Activated CD8-positive, alpha-beta T cell treated with anti-CD3 and anti-CD28 coated beads, Interleukin-2, amount 10 ng/mL, durations not matched to agents 7 days and 5 days (primary cell): ENCODE measurements at regions not wholly inside any gene's neighbourhood (a gene's known extent, or its start where the extent isn't known, plus 50 kb on each side); places are given as distances from the start of the nearest gene placed in this dataset.
"Not testable (repeated sequence)": the region's sequence is repeated elsewhere in the genome, so short reads cannot be mapped to it uniquely, and the experiment has no call there.

Experiments
- ATAC-seq: fragments of 150-1000 bp; cut with Tn5 transposase; one replicate; pipeline ENCODE4 v1.10.0; 2021; ENCODE audit warnings: moderate library complexity
- CTCF ChIA-PET: fragments of 350-600 bp; sonication (Branson Sonifier 250); formaldehyde crosslinking; loops from one replicate; lab custom pipeline; 2021; ENCODE audit warnings: antibody characterized with exemption; lab: Charles Lee
- POLR2A ChIA-PET: fragments of 350-600 bp; sonication (Branson Sonifier 250); formaldehyde crosslinking; loops from one replicate; lab custom pipeline; 2021; ENCODE audit warnings: antibody characterized with exemption; lab: Charles Lee
- DNase-seq: peaks from one replicate; pipeline ENCODE4 v3.0.0-alpha.2; 2020
- H3K27ac Mint-ChIP-seq: one replicate; pipeline ENCODE4 v1.8.0; 2021; ENCODE audit warnings: mild to moderate bottlenecking, mixed read lengths
- H3K27me3 Mint-ChIP-seq: one replicate; pipeline ENCODE4 v1.8.0; 2021; ENCODE audit warnings: low read depth, mixed read lengths
- H3K36me3 Mint-ChIP-seq: one replicate; pipeline ENCODE4 v1.8.0; 2021; ENCODE audit warnings: low read depth, mixed read lengths
- H3K4me1 Mint-ChIP-seq: one replicate; pipeline ENCODE4 v1.8.0; 2021; ENCODE audit warnings: low read depth, mixed read lengths
- H3K4me3 Mint-ChIP-seq: one replicate; pipeline ENCODE4 v1.8.0; 2021; ENCODE audit warnings: mild to moderate bottlenecking, mixed read lengths
- H3K9me3 Mint-ChIP-seq: one replicate; pipeline ENCODE4 v1.8.0; 2022; ENCODE audit warnings: mixed read lengths; ENCODE audit not compliant: insufficient read depth

GRCh38 chr1:219707885-219708284, 95.0 kb upstream of the ZC3H11B start:
- ATAC-seq, H3K27ac Mint-ChIP-seq, H3K36me3 Mint-ChIP-seq, DNase-seq, POLR2A ChIA-PET, H3K27me3 Mint-ChIP-seq, H3K4me1 Mint-ChIP-seq, H3K9me3 Mint-ChIP-seq, CTCF ChIA-PET, H3K4me3 Mint-ChIP-seq: not testable (repeated sequence)

- POLR2A ChIA-PET, H3K36me3 Mint-ChIP-seq, ATAC-seq, CTCF ChIA-PET, H3K27ac Mint-ChIP-seq, H3K4me1 Mint-ChIP-seq, DNase-seq, H3K9me3 Mint-ChIP-seq, H3K4me3 Mint-ChIP-seq, H3K27me3 Mint-ChIP-seq: not testable (repeated sequence)
Measured at GRCh38 chr1:219704331-219704730, 91.4 kb upstream of the ZC3H11B start.

GRCh38 chr1:219703368-219703639, 90.4 kb upstream of the ZC3H11B start:
- Mint-ChIP-seq H3K27ac (no peak overlapping the region), H3K27me3 (no peaks in the 10 kb centered on the region), H3K36me3 (no peaks in the 10 kb centered on the region), H3K4me1 (no peaks in the 10 kb centered on the region), H3K9me3 (peaks cover 3% of the 10 kb centered on the region), H3K4me3 (no peak overlapping the region)
- DNase-seq (no peak), ATAC-seq (no peak)
- CTCF ChIA-PET: no interaction called here
- POLR2A ChIA-PET: no interaction called here

- H3K9me3 Mint-ChIP-seq: peaks cover 3% of the 10 kb centered on the region
- ChIA-PET CTCF (no interaction called here), POLR2A (no interaction called here)
- no peaks in the 10 kb centered on the region for H3K36me3 Mint-ChIP-seq
- H3K27me3 Mint-ChIP-seq: no peaks in the 10 kb centered on the region
- H3K4me3 Mint-ChIP-seq: no peak overlapping the region
- DNase-seq (no peak), ATAC-seq (no peak)
- no peak overlapping the region for H3K27ac Mint-ChIP-seq
- H3K4me1 Mint-ChIP-seq: no peaks in the 10 kb centered on the region
Measured at GRCh38 chr1:219701476-219701875, 88.6 kb upstream of the ZC3H11B start.

GRCh38 chr1:219699870-219700269, 87.0 kb upstream of the ZC3H11B start:
- H3K4me1 Mint-ChIP-seq: no peaks in the 10 kb centered on the region
- POLR2A ChIA-PET: no interaction called here
- CTCF ChIA-PET: no interaction called here
- no peaks in the 10 kb centered on the region for H3K36me3 Mint-ChIP-seq
- ATAC-seq (no peak), DNase-seq (no peak)
- no peak overlapping the region for H3K27ac Mint-ChIP-seq
- no peak overlapping the region for H3K4me3 Mint-ChIP-seq
- no peaks in the 10 kb centered on the region for H3K27me3 Mint-ChIP-seq
- H3K9me3 Mint-ChIP-seq: no peaks in the 10 kb centered on the region

- CTCF ChIA-PET: no interaction called here
- DNase-seq (no peak), ATAC-seq (no peak)
- no peaks in the 10 kb centered on the region for H3K27me3 Mint-ChIP-seq
- H3K4me3 Mint-ChIP-seq: no peak overlapping the region
- no peak overlapping the region for H3K27ac Mint-ChIP-seq
- no peaks in the 10 kb centered on the region for H3K4me1 Mint-ChIP-seq
- POLR2A ChIA-PET: no interaction called here
- H3K36me3 Mint-ChIP-seq: no peaks in the 10 kb centered on the region
- H3K9me3 Mint-ChIP-seq: no peaks in the 10 kb centered on the region
Measured at GRCh38 chr1:219697682-219698081, 84.8 kb upstream of the ZC3H11B start.

GRCh38 chr1:219692981-219693380, 80.1 kb upstream of the ZC3H11B start:
- H3K36me3 Mint-ChIP-seq: no peaks in the 10 kb centered on the region
- H3K9me3 Mint-ChIP-seq: no peaks in the 10 kb centered on the region
- H3K27ac Mint-ChIP-seq: no peak overlapping the region
- DNase-seq (no peak), ATAC-seq (no peak)
- ChIA-PET POLR2A (no interaction called here), CTCF (no interaction called here)
- no peaks in the 10 kb centered on the region for H3K4me1 Mint-ChIP-seq
- no peaks in the 10 kb centered on the region for H3K27me3 Mint-ChIP-seq
- no peak overlapping the region for H3K4me3 Mint-ChIP-seq

GRCh38 chr1:219689774-219690173, 76.9 kb upstream of the ZC3H11B start:
- ATAC-seq (no peak), DNase-seq (no peak)
- no peaks in the 10 kb centered on the region for H3K27me3 Mint-ChIP-seq
- no peaks in the 10 kb centered on the region for H3K9me3 Mint-ChIP-seq
- H3K27ac Mint-ChIP-seq: no peak overlapping the region
- H3K36me3 Mint-ChIP-seq: no peaks in the 10 kb centered on the region
- no peak overlapping the region for H3K4me3 Mint-ChIP-seq
- no peaks in the 10 kb centered on the region for H3K4me1 Mint-ChIP-seq
- ChIA-PET POLR2A (no interaction called here), CTCF (no interaction called here)

GRCh38 chr1:219687779-219688178, 74.9 kb upstream of the ZC3H11B start:
- POLR2A ChIA-PET: no interaction called here
- no peaks in the 10 kb centered on the region for H3K36me3 Mint-ChIP-seq
- no peak overlapping the region for H3K4me3 Mint-ChIP-seq
- ATAC-seq (no peak), DNase-seq (no peak)
- H3K9me3 Mint-ChIP-seq: no peaks in the 10 kb centered on the region
- CTCF ChIA-PET: no interaction called here
- H3K27me3 Mint-ChIP-seq: no peaks in the 10 kb centered on the region
- no peaks in the 10 kb centered on the region for H3K4me1 Mint-ChIP-seq
- no peak overlapping the region for H3K27ac Mint-ChIP-seq

GRCh38 chr1:219686171-219686570, 73.3 kb upstream of the ZC3H11B start:
- Mint-ChIP-seq H3K36me3 (no peaks in the 10 kb centered on the region), H3K4me3 (no peak overlapping the region), H3K4me1 (no peaks in the 10 kb centered on the region), H3K27me3 (no peaks in the 10 kb centered on the region), H3K9me3 (no peaks in the 10 kb centered on the region), H3K27ac (no peak overlapping the region)
- DNase-seq (no peak), ATAC-seq (no peak)
- ChIA-PET POLR2A (no interaction called here), CTCF (no interaction called here)

GRCh38 chr1:219682788-219683187, 69.9 kb upstream of the ZC3H11B start:
- Mint-ChIP-seq H3K4me3 (no peak overlapping the region), H3K36me3 (no peaks in the 10 kb centered on the region), H3K4me1 (no peaks in the 10 kb centered on the region), H3K27me3 (no peaks in the 10 kb centered on the region), H3K27ac (no peak overlapping the region), H3K9me3 (no peaks in the 10 kb centered on the region)
- CTCF ChIA-PET: no interaction called here
- no peak for DNase-seq
- ATAC-seq: no peak
- POLR2A ChIA-PET: no interaction called here

- Mint-ChIP-seq H3K4me3 (no peak overlapping the region), H3K4me1 (no peaks in the 10 kb centered on the region), H3K27ac (no peak overlapping the region), H3K9me3 (no peaks in the 10 kb centered on the region), H3K36me3 (no peaks in the 10 kb centered on the region), H3K27me3 (no peaks in the 10 kb centered on the region)
- DNase-seq: no peak
- ChIA-PET CTCF (no interaction called here), POLR2A (no interaction called here)
- ATAC-seq: no peak
Measured at GRCh38 chr1:219681876-219682275, 69.0 kb upstream of the ZC3H11B start.

GRCh38 chr1:219676012-219676765, 63.3 kb upstream of the ZC3H11B start:
- H3K4me1 Mint-ChIP-seq: no peaks in the 10 kb centered on the region
- no peaks in the 10 kb centered on the region for H3K36me3 Mint-ChIP-seq
- ChIA-PET CTCF (interaction anchor here (1.3 kb wide), 1 partner anchor 15 kb away, joined by 3 read pairs; no protein-coding TSS in a partner anchor), POLR2A (no interaction called here)
- no peak overlapping the region for H3K4me3 Mint-ChIP-seq
- H3K27ac Mint-ChIP-seq: no peak overlapping the region
- no peaks in the 10 kb centered on the region for H3K9me3 Mint-ChIP-seq
- H3K27me3 Mint-ChIP-seq: no peaks in the 10 kb centered on the region
- DNase-seq: no peak
- no peak for ATAC-seq
